Fibroblast of villous mesenchyme (primary cell): ENCODE measurements at regions not wholly inside any gene's neighbourhood (a gene's known extent, or its start where the extent isn't known, plus 50 kb on each side); places are given as distances from the start of the nearest gene placed in this dataset.

Source experiments
- DNase-seq: peaks from one replicate; pipeline ENCODE4 v3.0.0-alpha.2; 2010; ENCODE audit warnings: low read depth
- H3K4me3 ChIP-seq: 2 replicates; pipeline ENCODE4 v1.5.1; 2011; ENCODE audit warnings: low read depth, mild to moderate bottlenecking, low read length
- TF ChIP-seq, protein P1 (sequence below): IDR thresholded peaks from 2 replicates; pipeline ENCODE4 v1.5.1; 2012; ENCODE audit warnings: low read depth, mild to moderate bottlenecking, low read length; ENCODE audit not compliant: insufficient read depth

DNA sequence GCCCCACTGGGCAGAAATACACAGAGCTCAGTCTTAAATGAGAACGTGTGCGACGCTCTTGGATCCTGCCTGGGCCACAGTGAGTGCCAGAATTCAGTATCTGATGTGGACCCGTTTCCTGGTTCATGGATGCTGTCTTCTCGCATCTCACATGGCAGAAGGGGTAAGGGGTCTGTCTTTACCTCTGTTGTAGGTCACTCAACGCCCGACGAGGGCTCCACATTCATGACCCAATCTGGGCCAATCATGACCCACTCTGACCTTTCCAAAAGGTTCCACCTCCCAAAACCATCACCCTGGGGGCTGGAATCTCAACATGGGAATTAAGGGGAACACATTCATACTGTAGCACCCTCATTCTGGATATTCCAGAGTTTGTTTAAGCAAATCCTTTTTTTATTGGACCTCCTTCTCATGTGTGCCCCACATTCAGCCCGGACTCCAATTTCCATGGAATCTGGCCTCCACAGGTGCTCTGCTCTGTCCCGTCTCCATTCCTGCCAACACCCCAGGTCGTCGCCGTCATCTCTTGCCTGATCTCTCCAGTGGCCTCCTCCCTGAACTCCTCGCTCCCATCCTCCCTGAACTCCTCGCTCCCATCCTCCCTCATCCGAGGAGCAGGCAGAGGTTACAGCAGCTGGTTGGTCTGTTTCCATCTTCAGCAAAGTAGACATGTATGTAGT is 78.9 kb upstream of the OTOS start:
- H3K4me3 ChIP-seq, result no peak overlapping the region
- DNase-seq, result no peak
- TF ChIP-seq, protein P1, sequence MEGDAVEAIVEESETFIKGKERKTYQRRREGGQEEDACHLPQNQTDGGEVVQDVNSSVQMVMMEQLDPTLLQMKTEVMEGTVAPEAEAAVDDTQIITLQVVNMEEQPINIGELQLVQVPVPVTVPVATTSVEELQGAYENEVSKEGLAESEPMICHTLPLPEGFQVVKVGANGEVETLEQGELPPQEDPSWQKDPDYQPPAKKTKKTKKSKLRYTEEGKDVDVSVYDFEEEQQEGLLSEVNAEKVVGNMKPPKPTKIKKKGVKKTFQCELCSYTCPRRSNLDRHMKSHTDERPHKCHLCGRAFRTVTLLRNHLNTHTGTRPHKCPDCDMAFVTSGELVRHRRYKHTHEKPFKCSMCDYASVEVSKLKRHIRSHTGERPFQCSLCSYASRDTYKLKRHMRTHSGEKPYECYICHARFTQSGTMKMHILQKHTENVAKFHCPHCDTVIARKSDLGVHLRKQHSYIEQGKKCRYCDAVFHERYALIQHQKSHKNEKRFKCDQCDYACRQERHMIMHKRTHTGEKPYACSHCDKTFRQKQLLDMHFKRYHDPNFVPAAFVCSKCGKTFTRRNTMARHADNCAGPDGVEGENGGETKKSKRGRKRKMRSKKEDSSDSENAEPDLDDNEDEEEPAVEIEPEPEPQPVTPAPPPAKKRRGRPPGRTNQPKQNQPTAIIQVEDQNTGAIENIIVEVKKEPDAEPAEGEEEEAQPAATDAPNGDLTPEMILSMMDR, result no peak

DNA sequence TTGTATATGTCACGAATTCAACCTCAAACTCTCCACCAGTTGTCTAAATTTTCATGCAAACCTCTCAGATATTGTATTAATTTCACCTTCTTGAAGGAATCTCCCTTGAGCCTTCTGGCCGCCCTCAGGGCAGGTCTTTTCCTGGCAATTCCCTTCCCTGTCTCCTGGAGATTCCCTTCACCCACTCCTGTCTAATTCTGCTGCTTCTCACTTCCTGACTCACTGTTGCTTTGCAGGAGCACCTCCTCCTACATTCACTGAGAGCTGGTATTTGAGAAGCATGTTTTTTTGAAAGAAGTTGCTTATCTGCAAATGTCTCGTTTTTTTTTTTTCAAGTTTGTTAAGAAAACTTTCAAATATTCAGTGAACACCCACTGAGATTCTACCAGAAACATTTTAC is 79.9 kb upstream of the OTOS start:
- peak; percentile 49 for DNase-seq
- no peak overlapping the region for H3K4me3 ChIP-seq
- TF ChIP-seq, protein P1, result no peak

DNA sequence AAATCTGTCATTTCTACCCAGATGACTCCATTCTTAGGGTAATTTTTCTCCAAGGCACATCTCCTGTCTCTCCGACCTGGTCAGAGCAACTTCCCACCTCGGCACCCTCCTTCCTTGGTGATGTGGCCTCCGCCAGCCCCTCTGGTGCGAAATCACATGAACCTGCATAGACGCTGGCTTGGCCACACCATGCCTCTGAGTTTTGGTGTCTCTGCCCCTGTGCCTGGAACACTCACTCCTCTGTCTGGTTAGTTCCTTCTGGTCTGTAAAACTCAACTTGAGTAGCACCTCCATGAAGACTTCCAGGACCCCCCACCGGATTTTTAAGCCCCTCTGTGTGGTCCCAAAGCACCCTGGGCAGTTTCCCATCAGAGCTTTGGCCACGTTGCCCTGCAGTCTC is 83.2 kb upstream of the OTOS start:
- no peak overlapping the region for H3K4me3 ChIP-seq
- no peak for DNase-seq
- TF ChIP-seq, protein P1, result no peak

DNA sequence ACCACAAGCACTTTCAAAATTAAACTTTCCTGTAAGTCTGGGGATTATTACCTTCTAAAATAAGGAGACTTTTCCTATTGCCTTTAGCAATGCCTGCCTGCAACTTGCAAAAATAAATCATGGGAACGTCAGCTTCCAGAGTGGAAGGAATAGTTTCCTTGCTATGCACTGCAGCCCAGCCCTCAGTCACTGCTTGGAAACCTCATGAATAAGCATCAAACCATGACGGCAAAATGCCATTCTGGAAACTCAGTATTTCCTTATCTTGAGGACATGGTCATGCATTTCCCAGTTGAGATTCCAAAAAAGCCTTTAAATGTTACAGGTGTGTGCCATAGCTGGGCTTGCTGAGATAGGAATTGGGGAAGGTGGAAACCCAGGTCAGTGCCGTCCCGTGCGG is 84.2 kb upstream of the OTOS start:
- no peak overlapping the region for H3K4me3 ChIP-seq
- TF ChIP-seq, protein P1, result no peak
- DNase-seq, result peak; percentile 19

DNA sequence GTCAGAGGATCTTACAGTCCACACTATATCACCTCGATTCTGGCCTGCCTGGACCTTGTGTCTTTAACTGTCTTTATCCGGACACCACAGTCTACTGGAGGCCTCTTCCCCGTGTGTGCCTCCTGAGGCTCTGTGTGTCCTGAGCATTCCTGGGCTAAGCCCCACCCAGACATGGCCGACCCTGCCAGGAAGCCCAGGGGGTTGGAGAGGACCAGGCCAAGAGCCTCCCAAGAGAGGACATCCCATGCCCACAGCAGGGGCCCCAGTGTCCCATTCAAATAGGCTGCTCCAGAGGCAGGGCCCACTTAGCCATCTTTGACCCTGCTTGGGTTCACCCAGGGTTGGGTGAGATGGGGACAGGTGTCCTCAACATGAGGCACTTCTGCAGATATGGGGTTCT is 84.7 kb upstream of the OTOS start:
- TF ChIP-seq, protein P1, result no peak
- no peak overlapping the region for H3K4me3 ChIP-seq
- no peak for DNase-seq

DNA sequence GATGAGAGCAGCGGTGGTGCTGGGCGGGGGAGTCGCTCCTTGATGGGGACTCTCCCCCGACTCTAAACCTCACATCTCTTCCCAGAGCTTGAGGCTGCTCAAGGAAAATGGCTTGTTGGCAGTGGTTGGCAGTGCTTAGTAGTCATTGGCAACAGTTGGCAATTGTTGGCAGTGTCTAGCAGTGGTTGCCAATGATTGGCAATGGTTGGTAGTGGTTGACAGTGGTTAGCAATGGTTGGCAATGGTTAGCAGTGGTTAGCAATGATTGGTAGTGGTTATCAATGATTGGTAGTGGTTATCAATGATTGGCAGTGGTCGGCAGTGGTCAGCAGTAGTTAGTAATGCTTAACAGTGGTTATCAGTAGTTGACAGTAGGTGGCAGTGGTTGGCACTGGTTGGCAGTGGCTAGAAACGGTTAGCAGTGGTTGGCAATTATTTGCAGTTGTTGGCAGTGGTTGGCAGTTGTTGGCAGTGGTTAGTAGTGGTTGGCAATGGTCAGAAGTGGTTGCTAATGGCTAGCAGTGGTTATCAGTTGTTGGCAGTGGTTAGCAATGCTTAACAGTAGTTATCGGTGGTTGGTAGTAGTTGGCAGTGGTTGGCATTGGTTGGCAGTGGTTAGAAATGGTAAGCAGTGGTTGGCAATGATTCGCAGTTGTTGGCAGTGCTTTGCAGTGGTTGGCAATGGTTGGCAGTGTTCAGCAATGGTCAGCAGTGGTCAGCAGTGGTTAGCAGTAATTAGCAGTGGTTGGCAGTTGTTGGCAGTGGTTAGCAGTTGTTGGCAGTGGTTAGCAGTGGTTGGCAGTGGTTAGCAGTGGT is 85.4 kb upstream of the OTOS start:
- no peak overlapping the region for H3K4me3 ChIP-seq
- DNase-seq, result no peak
- TF ChIP-seq, protein P1, result no peak
